ENCODE measurements at regions not wholly inside any gene's neighbourhood (a gene's known extent, or its start where the extent isn't known, plus 50 kb on each side); places are given as distances from the start of the nearest gene placed in this dataset.

DNA sequence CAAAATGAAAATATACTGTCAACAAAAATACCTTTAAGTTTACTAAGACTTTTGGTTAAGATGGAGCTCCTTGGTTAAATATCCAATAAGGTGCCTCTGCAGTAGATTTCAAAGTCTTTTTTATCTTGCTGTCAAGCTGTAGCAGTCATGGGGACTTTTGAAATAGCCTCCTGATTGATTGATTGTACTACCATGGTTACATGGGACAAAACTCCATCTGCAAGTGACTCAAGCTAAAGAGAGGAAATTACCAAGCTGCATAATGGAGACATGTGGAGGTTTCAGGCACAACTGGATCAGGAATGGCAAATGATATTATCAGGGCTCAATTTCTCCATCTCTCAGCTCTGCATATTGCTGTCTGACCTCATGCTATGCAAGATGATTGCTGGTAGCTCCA lies 73.4 kb upstream of the ST8SIA3 start:
- DNase-seq (ENCODE audit: low spot score): no peak
- no peak overlapping the region for H3K27ac ChIP-seq
- TF ChIP-seq, protein P1, sequence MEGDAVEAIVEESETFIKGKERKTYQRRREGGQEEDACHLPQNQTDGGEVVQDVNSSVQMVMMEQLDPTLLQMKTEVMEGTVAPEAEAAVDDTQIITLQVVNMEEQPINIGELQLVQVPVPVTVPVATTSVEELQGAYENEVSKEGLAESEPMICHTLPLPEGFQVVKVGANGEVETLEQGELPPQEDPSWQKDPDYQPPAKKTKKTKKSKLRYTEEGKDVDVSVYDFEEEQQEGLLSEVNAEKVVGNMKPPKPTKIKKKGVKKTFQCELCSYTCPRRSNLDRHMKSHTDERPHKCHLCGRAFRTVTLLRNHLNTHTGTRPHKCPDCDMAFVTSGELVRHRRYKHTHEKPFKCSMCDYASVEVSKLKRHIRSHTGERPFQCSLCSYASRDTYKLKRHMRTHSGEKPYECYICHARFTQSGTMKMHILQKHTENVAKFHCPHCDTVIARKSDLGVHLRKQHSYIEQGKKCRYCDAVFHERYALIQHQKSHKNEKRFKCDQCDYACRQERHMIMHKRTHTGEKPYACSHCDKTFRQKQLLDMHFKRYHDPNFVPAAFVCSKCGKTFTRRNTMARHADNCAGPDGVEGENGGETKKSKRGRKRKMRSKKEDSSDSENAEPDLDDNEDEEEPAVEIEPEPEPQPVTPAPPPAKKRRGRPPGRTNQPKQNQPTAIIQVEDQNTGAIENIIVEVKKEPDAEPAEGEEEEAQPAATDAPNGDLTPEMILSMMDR (IDR thresholded peaks at IDR 0.05): no peak

GRCh38 chr18:57281519-57281918 lies 70.8 kb upstream of the ST8SIA3 start:
- TF ChIP-seq, protein P1 (IDR thresholded peaks at IDR 0.05): no peak

More for the DNA sequence above, 73.4 kb upstream of the ST8SIA3 start:
- H3K4me3 ChIP-seq: no peak overlapping the region

GRCh38 chr18:57286949-57287348 lies 65.4 kb upstream of the ST8SIA3 start:
- TF ChIP-seq, protein P1 (IDR thresholded peaks at IDR 0.05): no peak
- no peak for DNase-seq (ENCODE audit: low spot score)
- no peak overlapping the region for H3K4me3 ChIP-seq
- no peak overlapping the region for H3K27ac ChIP-seq

More at GRCh38 chr18:57281519-57281918, 70.8 kb upstream of the ST8SIA3 start:
- no peak for DNase-seq (ENCODE audit: low spot score)
- no peak overlapping the region for H3K27ac ChIP-seq
- H3K4me3 ChIP-seq: no peak overlapping the region

DNA sequence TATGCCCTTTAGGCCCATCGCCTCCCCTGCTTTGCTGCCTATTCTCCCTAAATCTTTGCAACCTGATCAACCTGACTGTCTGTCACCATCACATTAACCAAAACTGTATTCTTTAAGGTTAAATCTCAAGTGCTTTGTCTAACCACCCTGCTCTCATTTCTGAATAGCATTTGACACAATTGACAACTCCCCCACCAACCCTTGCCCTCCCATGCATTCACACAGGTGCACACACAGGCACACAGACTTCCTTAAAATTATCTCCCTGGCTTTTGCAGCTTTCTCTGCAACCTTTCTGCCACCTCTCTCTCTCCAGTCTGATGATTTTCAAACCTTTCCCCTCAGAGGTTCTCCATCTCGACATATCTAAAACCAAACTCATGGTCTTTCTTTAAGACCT lies 64.6 kb upstream of the ST8SIA3 start:
- TF ChIP-seq, protein P1 (IDR thresholded peaks at IDR 0.05): no peak
- H3K27ac ChIP-seq: no peak overlapping the region
- H3K4me3 ChIP-seq: no peak overlapping the region
- DNase-seq (ENCODE audit: low spot score): no peak

GRCh38 chr18:57294547-57294946 lies 57.8 kb upstream of the ST8SIA3 start:
- Histone ChIP-seq H3K4me3 (no peak overlapping the region), H3K27ac (no peak overlapping the region)
- TF ChIP-seq, protein P1 (IDR thresholded peaks at IDR 0.05): no peak
- no peak for DNase-seq (ENCODE audit: low spot score)

GRCh38 chr18:57296336-57296735 lies 56.0 kb upstream of the ST8SIA3 start:
- no peak for DNase-seq (ENCODE audit: low spot score)
- no peak overlapping the region for H3K27ac ChIP-seq
- TF ChIP-seq, protein P1 (IDR thresholded peaks at IDR 0.05): no peak
- H3K4me3 ChIP-seq: no peak overlapping the region

- DNase-seq (ENCODE audit: low spot score): no peak
- TF ChIP-seq, protein P1 (IDR thresholded peaks at IDR 0.05): no peak
- H3K27ac ChIP-seq: no peak overlapping the region
- no peak overlapping the region for H3K4me3 ChIP-seq
Measured at GRCh38 chr18:57297306-57297705, 55.1 kb upstream of the ST8SIA3 start.

All from coronary artery (tissue), 2 donors.